ENCODE measurements at regions not wholly inside any gene's neighbourhood (a gene's known extent, or its start where the extent isn't known, plus 50 kb on each side); places are given as distances from the start of the nearest gene placed in this dataset.

- no peak for TF ChIP-seq CTCF (IDR thresholded peaks at IDR 0.05)
- TF ChIP-seq POLR2A (IDR thresholded peaks at IDR 0.05) = no peak
Observed at GRCh38 chr11:82663535-82663934, 70.1 kb downstream of the FAM181B start.

All from heart left ventricle (tissue), 13 donors.